Fibroblast of the conjunctiva (primary cell): ENCODE measurements at regions not wholly inside any gene's neighbourhood (a gene's known extent, or its start where the extent isn't known, plus 50 kb on each side); places are given as distances from the start of the nearest gene placed in this dataset.

Experiments used
- DNase-seq: peaks from one replicate; pipeline ENCODE4 v3.0.0-alpha.2; 2010; ENCODE audit warnings: low read depth

DNA sequence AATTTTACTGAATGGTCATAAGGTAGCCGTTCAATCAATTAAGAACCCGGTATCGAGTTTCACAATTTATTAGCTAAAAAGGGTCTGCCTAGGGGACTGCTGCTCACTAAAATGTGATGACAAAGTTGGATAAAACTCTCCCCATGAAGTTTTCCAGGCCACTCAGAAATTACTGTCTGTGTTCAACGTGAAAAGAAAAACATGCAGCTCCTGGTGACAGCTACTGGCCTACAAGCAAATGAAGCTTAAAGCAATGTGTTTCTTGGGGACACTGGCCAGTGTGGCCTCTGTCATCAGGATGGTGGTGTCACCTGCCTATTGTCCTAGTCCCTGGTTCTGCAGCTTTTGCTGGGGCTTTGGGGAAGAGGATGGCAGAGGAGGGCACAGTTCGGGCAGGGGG, 222.6 kb downstream of the WDR11 start:
- DNase-seq, result no peak

DNA sequence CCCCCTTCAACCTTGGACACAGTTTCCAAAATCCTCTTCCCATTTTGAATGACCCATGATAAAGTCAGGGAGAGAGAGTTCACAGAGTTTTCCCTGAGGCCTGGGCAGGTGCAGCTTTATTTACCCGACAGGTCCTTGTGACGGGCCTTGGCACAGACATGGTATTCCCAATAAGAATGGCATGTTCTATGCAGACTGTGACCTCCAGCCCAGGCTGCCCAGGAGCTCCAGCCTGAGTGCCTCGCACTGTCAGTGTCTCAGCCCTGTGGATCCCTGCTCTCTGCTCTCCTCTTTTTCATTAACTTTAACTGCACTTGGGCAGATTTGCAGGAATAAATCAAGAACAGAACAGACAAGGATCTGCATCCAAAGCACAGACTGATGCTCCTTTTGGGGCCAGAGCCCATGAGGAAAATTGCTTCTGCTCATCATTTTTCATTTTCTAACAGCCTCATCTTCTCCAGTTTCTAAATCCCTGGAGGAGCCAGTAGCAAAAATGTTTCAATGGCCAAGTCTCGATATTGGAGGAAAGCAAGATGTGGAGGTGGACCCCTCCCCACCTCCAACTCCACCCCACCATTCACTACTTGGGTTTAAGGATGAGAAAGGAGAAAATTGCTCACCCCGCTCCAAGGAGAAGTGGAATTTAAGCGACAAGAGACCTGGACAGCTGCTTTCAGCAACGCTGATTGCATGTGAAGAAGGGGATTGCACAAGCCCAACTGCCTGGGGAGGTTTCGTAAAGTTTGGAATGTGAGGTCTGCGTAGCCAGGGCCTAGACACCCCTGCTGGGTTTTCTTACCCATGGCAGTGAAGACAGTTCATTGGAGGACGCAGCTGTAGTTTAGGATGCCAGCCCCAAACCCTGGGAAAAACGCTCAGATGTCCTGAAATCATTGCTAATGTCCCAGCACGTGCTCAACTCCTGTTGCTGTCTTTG, 225.9 kb downstream of the WDR11 start:
- DNase-seq, result no peak

DNA sequence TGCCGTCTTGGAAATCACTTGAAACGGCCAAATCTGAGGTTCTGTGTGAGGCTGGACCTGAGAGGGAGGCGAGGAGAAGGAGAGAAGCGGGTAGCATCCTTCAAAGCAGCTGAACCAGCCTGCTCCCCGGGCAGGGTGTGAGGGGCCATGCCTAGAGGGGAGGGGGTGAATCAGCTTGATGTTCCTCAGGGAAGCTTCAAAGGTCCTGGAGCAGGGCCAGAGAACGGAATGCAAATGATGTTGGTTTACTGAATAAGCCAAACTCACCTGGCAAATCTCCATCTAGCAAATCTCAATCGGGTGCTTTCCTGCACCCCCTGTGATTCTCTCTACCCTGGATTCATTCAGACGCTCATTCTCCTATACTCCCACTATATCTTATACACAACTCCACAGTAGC, 226.9 kb downstream of the WDR11 start:
- DNase-seq, result no peak

DNA sequence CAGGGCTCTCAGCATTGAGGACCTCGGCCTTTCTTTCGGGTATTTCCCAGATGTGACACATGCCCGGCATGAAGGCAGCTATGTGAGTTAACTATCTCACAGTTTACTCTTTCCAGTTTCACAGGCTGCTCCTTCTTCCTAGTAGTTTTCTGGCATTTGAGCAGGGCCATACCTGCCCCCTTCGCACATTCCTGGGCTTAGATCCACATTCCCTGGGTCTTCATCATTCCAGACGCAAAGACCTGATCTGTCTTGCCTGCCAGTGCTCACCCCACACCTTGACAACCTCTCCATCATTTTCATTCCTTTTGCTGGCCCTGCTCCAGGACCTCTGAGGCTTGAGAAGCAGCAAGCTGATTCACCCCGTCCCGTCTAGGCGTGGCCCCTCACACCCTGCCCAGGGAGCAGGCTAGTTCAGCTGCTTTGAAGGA, 227.5 kb downstream of the WDR11 start:
- no peak for DNase-seq

DNA sequence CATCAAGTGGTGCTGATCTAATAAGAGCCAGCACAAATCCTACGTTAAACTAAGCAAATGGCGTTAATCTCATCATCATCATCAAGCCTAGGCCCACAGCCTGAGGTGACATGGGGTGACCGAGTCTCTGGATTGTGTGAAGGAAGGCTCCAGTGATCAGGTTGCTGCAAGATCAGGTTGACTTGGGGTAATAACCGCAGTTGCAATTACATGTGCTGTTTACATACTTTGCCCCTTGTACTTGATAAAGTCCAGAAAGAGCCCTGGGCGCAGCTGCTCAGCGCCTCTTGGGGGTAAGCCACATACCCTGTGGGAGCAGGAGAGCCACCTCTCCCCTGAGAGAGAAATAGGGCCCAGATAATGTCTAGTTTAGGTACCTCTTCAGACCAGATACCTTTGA, 228.1 kb downstream of the WDR11 start:
- no peak for DNase-seq

DNA sequence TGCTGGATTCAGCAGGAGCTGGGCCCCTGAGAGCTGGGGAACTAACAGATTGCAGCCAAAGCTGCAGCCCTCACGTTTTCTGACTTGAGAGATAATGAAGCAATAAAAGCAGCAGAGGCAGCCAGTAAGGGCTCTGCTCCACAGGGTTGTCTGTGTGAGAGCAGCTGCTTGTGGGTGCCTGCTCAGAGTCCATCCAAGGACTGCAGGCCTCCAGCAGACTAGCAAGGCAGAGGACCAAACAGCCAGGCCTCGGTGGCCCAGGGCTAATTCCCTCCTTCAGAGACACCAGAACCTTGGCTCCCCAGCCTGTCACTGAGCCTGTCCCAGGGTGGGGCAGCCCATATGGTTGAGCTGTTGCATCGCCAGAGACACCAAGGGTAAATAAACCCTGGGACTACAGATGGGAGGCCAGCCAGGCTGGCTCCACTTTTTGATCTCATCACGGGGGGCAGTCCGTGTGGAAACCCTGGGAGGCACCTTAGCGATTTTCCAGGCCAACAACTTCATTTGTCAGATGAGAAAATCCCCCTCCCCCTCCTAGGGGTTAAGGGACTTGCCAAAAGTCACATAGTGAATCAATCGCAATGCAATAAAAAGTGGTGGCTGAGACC, 229.2 kb downstream of the WDR11 start:
- no peak for DNase-seq

DNA sequence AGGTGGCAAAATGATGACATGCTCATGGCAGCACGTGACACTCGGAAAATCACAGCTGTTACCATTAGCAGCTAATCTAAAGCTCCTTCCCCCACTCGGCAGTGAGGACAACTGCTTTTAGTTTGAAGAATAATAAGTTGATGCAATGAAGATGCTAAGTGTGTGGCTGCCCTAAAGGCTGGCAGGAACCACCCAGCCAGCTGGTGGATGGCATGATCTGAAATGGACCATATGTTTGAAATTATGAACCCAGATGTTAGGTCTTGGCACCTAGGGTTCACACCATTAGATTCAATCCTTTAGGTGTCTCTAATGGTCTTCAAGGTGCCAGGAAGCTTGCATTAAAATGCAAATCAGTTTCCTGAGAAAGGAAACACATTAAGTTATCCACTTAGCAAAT, 230.1 kb downstream of the WDR11 start:
- DNase-seq, result no peak

DNA sequence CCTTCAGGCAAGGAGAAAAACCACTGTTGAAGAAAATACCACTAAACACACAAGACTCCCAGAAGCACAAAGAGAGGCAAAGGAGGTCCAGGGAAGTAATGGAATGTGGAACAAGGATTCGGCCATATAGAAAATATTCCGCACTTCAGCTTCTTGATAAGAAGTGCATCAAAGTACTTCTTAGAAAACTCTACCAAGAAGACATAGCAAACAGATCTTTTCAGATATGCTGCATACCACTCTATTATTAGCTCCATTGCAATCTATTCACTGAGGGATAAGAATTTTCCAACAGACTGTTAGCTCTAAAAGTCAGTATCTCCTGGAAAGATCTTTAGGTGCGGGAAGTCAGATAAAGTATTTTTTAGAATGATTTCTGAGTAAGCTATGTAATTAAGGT, 231.8 kb downstream of the WDR11 start:
- no peak for DNase-seq

DNA sequence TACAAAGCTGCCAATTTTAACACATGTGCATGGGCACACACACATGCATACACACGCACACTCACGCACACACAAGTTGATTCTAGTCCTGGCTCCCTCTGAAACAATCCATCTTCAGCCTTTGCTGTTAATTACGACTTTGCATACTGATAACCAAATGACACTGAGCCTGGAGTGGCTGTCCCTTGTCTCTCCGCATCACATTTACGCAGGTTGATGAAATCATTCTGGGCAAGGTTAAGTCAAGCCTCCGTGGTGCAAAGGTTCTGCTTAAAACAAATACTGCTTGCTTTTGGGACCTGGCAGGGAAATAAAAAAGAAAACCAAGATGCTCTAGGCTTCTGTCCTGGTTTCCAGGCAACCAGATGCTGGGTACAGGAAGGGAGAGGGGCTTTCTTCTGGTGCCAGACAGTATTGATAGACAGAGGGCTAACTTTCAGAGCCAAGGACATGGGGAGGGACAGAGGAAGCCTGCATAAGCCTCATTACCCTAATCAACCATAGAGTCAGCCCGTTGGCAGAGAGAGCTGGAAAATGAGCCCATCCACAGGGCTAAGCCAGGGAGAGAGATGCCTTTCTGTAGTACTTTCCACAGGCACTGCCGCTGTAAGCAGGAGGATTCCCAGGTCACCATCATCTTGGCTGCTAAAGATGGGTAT, 233.0 kb downstream of the WDR11 start:
- no peak for DNase-seq

DNA sequence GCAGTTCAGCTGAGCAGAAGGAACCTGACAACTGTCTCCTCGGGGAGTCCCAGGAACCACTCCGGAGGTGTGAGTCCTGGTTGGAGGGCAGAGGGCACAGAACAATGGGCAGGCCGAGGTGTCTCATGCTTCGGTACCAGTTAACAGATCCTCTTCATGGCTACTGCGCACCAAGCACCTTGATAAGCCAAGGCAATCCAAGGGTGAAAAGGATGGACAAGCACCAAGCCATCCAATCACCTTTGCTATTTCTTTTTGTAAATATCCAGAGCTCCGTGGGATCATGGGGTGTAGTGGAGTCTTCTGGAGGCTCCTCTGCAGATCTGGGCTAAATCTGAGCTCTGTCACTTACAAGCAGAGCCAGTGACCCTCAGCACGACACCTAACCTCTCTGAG, 233.5 kb downstream of the WDR11 start:
- no peak for DNase-seq

DNA sequence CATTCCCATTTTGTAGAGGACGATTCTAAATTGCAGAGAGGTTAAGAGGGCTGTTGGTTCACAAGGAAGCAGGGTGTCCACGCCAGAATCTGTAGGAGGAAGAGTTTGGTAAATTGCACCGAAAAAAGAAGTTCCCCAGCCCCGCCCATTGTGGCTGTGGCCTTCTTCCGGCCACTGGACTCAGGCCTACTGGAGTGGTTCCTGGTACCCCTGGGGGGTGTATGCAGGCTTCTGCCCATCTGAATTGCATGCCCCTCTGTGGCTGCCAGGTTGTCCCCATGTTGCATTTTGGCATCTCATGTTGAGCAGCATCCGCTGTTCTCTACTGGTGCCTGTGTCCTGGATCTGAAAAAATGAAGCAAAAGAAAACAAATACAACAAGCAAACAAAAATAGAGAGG, 234.2 kb downstream of the WDR11 start:
- no peak for DNase-seq

DNA sequence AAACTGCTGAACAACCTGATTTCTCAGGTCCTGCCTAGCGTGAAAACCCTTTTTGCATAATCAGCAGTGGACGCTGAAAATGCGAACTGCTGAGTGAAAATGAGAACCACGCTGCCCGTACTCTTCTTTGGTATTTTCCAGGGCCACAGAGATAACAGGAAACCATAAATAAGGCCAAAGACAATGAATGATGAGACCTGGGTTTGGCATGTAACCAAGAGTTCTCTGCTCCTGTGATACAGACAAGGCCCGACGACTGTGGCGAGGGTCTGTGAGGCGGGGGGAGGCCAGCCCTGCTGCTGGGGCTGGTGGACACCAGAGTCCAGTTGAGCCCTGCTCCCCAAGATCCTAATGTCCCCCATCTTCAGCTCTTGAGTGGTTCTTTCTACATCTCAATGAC, 236.0 kb downstream of the WDR11 start:
- no peak for DNase-seq

DNA sequence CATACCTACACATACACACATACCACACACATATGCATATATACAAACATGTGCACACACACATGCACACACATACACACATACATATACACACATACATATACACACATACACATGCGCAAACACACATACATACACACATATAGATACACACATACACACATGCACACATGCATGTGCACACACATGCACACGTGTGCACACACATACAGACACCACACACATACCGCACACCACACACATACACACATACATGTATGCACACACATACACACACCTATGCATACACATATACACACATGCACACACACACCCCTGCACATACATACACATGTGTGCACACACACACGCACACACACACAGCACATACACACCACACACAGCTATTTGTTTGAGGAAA, 236.5 kb downstream of the WDR11 start:
- no peak for DNase-seq

DNA sequence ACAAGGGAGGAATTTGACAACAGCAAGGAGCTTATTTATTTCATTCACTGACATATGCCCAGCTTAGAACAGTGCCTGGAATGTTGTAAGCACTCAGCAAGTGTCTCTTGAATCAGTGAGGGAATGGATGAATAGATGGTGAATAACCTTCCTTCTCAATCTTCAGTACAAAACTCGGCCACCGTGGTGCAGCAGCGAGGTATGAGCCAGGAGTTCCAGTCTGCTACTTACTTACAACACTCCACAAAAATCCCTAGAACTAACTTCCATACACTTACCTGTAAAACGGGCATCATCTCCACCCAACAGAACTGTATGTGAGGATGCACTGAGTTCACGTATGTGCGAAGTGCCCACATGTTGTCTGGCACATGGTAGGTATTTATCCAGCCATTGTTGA, 237.4 kb downstream of the WDR11 start:
- DNase-seq, result no peak

DNA sequence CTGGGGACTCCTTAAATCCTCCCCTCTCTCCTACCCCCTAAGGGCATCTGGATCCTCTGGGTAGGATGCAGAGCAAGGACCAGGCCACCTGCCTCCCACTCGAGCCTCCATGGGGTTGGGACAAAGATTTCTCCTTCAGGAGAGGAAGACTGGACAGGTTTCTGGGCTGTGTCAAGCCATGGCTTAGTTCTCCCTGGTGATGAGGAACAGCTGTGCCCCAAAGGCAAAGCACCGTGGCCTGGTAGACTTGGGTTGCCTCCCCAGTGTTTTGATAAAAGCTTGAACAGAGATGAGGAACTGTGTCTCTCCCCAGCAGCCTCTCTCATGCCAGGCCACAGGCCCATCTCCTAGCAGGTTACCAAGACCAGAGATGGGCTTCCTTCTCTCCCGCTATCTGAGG, 238.3 kb downstream of the WDR11 start:
- no peak for DNase-seq

DNA sequence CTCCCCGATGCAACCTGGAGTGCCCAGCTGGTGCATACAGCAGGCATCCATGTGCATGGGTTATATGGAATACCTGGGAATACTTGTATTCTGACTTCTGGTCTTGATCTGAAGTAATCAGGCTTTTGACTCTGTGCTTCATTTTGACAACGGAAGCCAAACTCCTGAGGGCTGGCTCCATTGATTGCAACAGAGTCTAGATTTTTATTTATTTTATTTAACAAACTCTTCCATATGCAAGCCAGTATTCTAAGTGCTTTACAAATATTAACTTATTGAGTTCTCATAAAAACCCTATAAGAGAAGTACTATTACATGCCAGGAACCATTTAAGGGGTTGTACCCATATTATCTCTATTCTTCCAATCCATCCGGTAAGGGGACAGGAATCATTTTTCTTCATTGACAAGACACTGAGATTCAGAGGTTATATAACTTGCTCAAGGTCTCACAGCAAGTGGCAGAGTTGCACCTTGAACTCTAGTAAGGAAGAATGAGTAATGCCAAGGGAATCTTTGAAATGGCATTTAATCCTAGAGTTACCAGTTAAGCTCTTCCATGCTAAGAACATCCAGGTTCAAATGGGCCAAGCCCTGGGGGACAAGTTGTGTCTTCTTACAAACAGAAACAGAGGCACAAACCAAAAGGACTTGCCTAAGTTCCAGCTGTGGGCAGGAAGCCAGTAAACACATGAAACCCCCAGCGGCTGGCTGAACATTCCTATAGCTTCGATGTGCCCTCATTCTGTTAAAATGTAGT, 241.0 kb downstream of the WDR11 start:
- DNase-seq, result no peak

DNA sequence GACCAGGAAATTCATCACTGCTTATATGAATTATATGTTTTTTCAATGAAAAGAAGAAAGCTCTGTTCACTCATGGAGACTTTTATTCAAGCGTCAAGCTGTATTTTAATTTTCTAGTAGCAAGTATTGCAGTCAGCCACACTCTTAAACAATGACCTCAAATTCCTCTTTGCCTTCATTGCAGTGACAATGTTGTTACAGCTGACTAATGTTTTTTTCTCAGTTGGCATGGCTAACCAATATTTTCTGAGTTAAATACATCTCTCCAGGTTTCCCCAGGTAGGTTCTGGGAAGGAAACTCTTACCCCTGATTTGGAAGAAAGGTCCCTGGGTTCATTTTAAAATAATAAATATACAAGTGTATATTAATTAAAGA, 241.5 kb downstream of the WDR11 start:
- no peak for DNase-seq

DNA sequence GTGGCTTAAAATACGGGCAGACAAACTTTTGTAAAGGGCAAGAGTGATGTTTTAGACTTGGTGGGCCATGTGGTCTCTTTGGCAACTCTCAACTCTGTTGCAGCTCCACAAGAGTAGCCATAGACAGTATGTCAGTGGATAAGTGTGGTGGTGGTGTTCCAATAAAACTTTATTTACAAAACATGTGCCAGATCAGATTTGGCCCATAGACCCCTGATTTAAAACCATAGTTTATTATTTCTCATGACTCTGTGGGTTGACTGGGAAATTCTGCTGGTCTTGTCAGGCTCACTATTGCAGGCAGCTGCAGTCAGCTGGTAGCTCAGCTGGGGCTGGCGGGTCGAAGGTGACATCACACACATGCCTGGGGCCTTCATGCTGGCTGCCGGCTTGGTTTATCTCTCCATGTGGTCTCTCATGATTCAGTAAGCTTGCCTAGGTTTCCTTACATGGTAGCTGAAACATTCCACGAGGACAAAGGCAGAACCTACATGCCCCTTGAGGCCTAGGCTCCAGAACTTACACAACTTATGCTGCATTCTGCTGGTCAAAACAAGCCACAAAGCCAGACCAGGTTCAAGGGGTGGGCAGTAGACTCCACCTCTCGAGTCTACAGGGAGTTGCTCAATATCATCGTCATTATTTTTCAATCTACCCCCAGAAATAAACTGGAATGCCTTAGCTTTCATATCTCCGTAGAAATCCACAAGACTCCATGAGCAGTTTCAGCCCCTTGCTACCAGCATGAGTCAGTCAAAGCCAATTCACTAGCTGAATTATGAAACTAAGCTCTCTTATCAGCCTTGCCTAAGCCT, 245.7 kb downstream of the WDR11 start:
- DNase-seq, result no peak

DNA sequence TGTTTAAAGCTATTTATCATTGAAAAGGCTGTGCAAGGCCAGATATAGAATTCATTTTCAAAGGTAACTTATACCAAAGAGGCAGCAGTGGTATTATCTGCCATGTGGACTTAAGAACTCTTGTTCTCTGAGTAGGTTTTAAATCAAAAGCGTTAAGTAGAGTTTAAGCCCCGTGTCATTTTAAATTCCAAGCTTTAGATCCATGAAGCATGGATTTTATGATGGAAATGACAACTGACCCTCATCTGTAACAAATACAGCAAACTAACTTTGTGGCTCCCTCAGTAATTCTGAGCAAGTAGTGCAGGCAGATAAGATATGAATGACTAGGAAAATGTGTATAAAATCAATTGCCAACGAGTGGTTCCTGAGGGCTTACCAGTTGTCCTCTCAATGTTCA, 247.0 kb downstream of the WDR11 start:
- no peak for DNase-seq

DNA sequence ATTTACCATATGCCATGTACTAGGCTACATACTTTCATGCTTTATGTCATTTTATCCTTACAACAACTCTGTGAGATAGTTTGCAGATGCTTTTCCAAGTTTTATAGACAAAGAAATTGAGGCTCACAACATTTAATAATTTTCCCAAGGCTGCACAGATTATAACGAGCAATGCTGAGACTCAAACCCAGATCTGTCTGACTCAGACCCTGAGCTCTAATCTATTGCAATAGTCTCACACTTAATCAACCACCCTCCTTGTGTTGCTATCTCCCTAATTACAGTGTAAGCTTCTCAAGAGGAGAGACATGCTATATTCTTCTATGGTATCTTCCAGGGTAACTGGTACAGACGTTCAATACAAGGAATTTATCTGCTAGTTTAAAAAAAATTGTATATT, 247.6 kb downstream of the WDR11 start:
- DNase-seq, result no peak

DNA sequence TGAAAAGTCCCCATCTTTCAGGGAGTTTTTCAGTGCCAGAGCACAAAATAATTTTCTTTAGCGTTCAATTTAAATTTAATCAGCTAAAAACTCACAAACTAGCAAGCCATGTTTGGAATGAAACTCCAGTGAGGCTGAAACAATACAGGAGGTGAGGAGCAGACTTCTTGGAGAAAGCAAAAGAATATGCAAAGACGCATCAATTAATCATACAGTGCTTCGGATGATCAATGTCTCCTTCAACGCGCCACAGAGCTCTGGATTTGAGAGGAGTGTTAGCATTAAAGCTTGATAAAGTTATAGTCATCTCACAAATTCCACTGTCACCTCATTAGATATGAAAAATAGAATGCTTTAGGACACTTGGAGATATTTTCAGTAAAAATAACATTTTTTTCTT, 248.0 kb downstream of the WDR11 start:
- DNase-seq, result no peak

DNA sequence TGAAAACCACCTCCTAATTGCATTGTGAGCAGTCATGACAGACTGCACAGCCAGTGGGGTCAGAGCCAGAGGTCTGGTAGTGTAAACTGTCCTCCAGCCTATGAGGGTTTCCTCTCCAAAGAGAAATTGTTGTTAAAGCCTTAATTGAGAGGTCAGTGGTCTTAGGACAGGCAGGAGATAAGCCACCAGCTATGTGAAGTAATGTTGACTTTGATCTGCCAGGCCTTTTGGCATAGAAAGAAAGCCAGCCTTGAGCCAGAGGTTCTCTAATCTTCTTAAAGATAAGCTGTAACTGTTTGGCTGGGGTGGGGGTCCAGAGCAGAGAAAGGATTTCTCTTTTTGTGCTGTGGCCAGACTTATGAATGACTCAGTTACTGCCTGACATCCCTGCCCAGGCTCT, 248.4 kb downstream of the WDR11 start:
- DNase-seq, result no peak
